NT2/D1 (cell line): ENCODE measurements at regions not wholly inside any gene's neighbourhood (a gene's known extent, or its start where the extent isn't known, plus 50 kb on each side); places are given as distances from the start of the nearest gene placed in this dataset.

Experiments used
- DNase-seq: peaks from one replicate; pipeline ENCODE4 v3.0.0-alpha.2; 2011; ENCODE audit warnings: low read depth, low spot score
- H3K27me3 ChIP-seq: 2 replicates; pipeline ENCODE4 v1.6.0; 2011; ENCODE audit warnings: mild to moderate bottlenecking; ENCODE audit not compliant: insufficient read length, insufficient read depth
- H3K36me3 ChIP-seq: 2 replicates; pipeline ENCODE4 v1.6.1; 2011; ENCODE audit warnings: mild to moderate bottlenecking, low read length, mixed read lengths; ENCODE audit not compliant: insufficient read depth, insufficient read length
- H3K4me1 ChIP-seq: 2 replicates; pipeline ENCODE4 v1.5.1; 2011; ENCODE audit not compliant: insufficient read depth, insufficient read length
- H3K4me3 ChIP-seq: 2 replicates; pipeline ENCODE4 v1.5.1; 2011; ENCODE audit warnings: low read depth; ENCODE audit not compliant: insufficient read length
- H3K9ac ChIP-seq: 2 replicates; pipeline ENCODE4 v1.6.0; 2011; ENCODE audit warnings: low read depth; ENCODE audit not compliant: insufficient read length
- H3K9me3 ChIP-seq: 2 replicates; pipeline ENCODE4 v1.5.1; 2011; ENCODE audit warnings: mild to moderate bottlenecking, low read length; ENCODE audit not compliant: insufficient read depth
- SUZ12 ChIP-seq: IDR thresholded peaks from 2 replicates; pipeline ENCODE4 v1.6.1; 2011; ENCODE audit not compliant: insufficient read length, insufficient read depth; ENCODE audit errors: extremely low read depth
- YY1 ChIP-seq: IDR thresholded peaks from 2 replicates; pipeline ENCODE4 v1.6.1; 2011; ENCODE audit not compliant: insufficient read length, insufficient read depth
- ZNF274 ChIP-seq: IDR thresholded peaks from 2 replicates; pipeline ENCODE4 v1.6.1; 2011; ENCODE audit warnings: mild to moderate bottlenecking, low read depth, low read length

DNA sequence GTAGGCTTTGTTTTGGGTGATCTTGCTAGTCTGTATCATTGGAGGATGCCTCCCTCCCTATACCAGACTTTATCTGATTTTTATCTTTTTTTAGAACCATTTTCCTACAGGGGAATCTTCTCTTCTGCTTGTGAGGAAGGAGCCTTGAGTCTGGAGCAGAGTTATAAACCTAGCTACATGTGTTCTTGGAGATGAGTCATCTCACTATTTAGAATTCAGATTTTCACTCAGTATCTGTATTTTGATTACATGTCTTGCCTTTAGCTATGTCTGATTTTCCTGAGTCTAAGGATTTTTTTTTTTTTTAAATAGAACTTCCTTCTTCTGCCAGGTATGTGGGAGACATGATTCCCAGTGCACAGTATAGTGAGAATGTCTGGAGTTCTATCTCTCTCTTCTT, 211.6 kb upstream of the MBL2 start:
- TF ChIP-seq ZNF274 (no peak), YY1 (no peak), SUZ12 (no peak)
- Histone ChIP-seq H3K36me3 (no peaks in the 10 kb centered on the region), H3K27me3 (no peaks in the 10 kb centered on the region), H3K9ac (no peak overlapping the region), H3K4me1 (no peaks in the 10 kb centered on the region), H3K4me3 (no peak overlapping the region), H3K9me3 (no peaks in the 10 kb centered on the region)
- DNase-seq, result no peak

DNA sequence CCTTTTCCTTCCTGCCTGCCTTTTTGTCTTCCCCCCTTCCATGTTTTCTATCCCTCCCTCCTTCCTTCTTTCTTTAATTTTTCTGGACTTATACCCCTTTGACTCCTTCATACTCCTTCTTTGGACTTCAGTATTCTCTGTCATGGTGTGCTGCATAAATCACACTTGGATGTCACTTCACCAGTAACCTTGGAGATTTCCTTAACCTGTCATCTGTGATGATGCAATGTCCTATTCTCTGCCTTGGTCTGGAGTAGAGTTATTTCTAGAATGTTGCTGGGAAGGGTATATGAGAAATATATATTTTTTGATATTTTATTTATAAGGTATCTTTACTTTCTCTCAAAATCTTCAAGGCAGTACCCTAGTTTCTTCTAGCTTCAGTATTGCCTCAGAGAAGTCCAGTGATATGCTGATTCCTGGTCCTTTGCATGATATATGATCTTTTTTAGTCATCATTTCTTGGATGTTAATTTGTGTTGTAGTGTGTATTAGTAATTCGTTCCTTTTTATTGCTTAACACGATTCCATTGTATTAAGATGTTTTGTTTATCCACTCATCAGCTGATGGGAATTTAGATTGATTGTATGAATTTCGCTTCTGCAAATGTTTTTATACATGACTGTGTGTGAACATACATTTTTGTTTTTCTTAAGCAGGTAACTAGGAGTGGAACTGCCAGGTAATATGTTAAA, 206.9 kb upstream of the MBL2 start:
- H3K27me3 ChIP-seq, result no peaks in the 10 kb centered on the region
- no peak for DNase-seq
- no peak overlapping the region for H3K4me3 ChIP-seq
- no peaks in the 10 kb centered on the region for H3K36me3 ChIP-seq
- no peaks in the 10 kb centered on the region for H3K4me1 ChIP-seq
- H3K9me3 ChIP-seq, result no peaks in the 10 kb centered on the region
- TF ChIP-seq ZNF274 (no peak), YY1 (no peak), SUZ12 (no peak)
- no peak overlapping the region for H3K9ac ChIP-seq

DNA sequence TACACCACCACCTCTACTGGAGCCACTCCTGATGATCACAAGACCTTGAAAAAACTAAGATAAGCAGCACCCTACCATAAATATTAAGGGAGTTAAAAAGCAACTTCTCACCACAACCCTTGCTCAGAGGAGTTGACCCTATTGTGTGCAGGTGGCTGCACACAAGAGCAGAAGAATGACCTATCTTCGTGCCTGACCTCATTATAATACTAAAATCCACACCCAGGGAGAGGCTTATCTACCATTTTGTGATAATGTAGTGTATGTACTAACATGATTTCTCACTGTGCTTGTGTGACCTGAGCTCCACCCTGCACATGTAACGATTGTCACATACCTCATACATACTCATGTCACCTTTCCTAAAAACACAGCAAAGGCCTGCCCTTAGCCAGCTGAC, 205.0 kb upstream of the MBL2 start:
- no peaks in the 10 kb centered on the region for H3K4me1 ChIP-seq
- H3K9me3 ChIP-seq, result peaks cover 3% of the 10 kb centered on the region; the same call in 1 of the 2 replicates
- H3K4me3 ChIP-seq, result no peak overlapping the region
- H3K27me3 ChIP-seq, result no peaks in the 10 kb centered on the region
- no peak for TF ChIP-seq SUZ12
- no peak for TF ChIP-seq ZNF274
- no peak overlapping the region for H3K9ac ChIP-seq
- H3K36me3 ChIP-seq, result no peaks in the 10 kb centered on the region
- DNase-seq, result no peak

DNA sequence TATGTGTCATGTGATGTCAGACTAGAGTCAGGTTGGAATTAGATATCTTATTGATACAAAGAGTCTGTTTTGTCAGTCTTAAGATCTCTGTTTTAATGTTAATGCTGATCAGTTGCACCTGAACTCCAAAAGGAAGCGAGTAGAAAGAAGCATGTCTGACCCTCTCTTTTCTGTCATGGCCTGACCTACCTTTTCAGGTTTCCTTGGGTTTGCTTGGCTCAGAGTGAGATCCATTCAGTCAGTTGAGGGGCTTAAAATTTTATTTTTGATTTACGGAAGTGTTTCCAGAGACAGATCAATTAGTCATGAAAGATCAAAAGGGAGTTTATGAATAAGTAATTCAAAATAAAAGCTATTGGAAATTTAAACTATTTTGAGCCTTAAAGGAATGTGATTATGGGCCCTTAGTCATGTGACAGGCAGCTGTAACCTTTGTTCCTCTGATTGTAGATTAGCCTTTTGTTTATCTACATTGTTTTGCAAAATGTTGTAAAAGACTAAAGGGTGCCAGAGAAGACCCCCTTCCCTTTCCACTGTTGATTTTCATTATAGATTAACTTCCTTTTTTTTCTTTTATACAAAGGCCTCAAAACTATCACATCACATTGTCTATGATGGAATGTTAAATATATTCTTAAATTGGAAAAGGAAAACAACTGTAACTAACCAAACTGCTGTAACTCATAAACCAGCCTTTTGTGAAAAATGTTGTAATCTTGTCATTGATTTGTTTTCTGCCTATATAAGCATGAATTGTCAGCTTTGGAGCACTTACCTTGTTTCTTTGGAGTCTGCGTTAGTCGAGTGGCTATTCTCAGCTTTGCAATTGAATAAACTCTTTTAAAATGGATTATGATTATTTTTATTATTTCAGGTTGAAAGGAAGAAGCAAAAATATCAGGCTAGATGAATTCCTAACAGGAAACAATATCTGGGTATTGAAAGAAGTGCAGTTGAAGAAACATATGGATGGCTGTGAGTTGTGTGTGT, 195.5 kb upstream of the MBL2 start:
- TF ChIP-seq ZNF274 (no peak), YY1 (no peak), SUZ12 (no peak)
- Histone ChIP-seq H3K4me3 (no peak overlapping the region), H3K9ac (no peak overlapping the region), H3K4me1 (no peaks in the 10 kb centered on the region), H3K36me3 (no peaks in the 10 kb centered on the region), H3K27me3 (no peaks in the 10 kb centered on the region), H3K9me3 (peaks cover 11% of the 10 kb centered on the region; the same call in 1 of the 2 replicates)
- DNase-seq, result no peak

DNA sequence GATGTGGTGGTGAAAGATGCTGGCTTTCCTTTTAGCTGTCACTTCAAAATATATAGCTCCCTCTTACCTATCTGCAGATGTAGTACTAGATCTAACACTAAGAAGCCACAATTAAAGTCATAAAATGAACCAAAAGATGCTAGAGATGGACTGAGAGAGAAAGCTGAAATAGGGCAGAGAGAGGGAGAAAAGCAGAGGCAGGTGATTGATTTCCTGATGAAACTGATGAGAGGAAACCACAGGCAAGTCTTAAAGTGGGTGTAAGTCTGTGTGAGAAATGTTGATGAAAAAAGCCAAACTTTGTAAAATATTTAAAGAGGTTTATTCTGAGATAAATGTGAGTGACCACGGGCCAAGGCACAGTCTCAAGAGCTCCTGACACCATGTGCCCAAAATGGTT, 194.3 kb upstream of the MBL2 start:
- H3K4me1 ChIP-seq, result no peaks in the 10 kb centered on the region
- DNase-seq, result no peak
- H3K27me3 ChIP-seq, result no peaks in the 10 kb centered on the region
- H3K9me3 ChIP-seq, result peaks cover 11% of the 10 kb centered on the region; the same call in 1 of the 2 replicates
- no peak for TF ChIP-seq YY1
- no peak for TF ChIP-seq SUZ12
- TF ChIP-seq ZNF274, result no peak
- H3K36me3 ChIP-seq, result no peaks in the 10 kb centered on the region
- no peak overlapping the region for H3K9ac ChIP-seq
- H3K4me3 ChIP-seq, result no peak overlapping the region

DNA sequence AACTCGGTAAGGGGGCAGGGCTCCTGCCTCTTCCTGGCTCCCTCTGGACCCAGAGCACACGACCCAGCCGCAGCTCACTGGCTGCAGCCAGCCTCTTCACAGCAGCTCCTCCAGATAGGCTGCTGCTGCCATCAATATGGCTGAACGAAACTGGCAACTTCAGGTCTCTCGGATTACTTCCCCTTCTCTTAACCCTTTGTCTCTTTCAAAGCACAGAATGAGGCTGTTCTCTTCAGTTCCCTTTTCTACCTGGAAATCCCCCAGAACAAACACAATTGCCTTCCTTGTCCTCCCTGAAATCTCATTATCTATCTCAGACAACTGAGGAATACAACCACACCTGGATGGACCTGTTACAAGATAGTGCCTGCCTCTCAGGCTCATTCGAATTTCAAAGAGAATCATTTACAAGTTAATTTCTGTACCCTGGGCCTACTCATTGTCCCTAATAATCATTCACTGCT, 193.4 kb upstream of the MBL2 start:
- TF ChIP-seq ZNF274, result no peak
- TF ChIP-seq YY1, result no peak
- no peak for TF ChIP-seq SUZ12
- H3K9me3 ChIP-seq, result peaks cover 11% of the 10 kb centered on the region; the same call in 1 of the 2 replicates
- H3K4me3 ChIP-seq, result no peak overlapping the region
- H3K9ac ChIP-seq, result no peak overlapping the region
- H3K4me1 ChIP-seq, result no peaks in the 10 kb centered on the region
- H3K27me3 ChIP-seq, result no peaks in the 10 kb centered on the region
- DNase-seq, result no peak
- no peaks in the 10 kb centered on the region for H3K36me3 ChIP-seq

DNA sequence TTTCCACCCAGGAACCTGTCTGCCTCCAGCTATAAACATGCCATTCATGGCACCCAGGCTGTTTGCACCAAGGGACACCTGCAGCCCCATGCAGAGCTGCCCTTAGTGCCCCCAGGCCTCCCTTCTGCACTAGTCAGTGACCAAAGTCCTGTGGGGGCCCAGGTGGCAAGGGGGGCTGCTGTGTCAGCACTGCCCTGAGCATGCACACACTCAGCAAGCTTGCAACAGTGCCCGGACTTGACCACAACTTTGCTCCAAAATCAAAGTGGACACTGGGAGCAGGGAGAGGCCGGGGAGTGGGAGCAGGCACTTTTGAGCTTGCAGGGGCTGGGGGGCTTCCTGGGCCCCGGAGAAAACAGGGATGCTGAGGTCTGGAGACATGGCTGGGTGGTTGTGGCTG, 192.9 kb upstream of the MBL2 start:
- H3K27me3 ChIP-seq, result no peaks in the 10 kb centered on the region
- H3K4me3 ChIP-seq, result no peak overlapping the region
- no peaks in the 10 kb centered on the region for H3K4me1 ChIP-seq
- no peak for TF ChIP-seq YY1
- TF ChIP-seq ZNF274, result no peak
- TF ChIP-seq SUZ12, result no peak
- no peak overlapping the region for H3K9ac ChIP-seq
- no peaks in the 10 kb centered on the region for H3K36me3 ChIP-seq
- DNase-seq, result no peak
- H3K9me3 ChIP-seq, result peaks cover 11% of the 10 kb centered on the region; the same call in 1 of the 2 replicates
